Activated T-helper 17 cell treated with anti-CD3 and anti-CD28 coated beads, Interleukin-2, amount 50 U/mL, for 72 hours (primary cell): ENCODE measurements at regions not wholly inside any gene's neighbourhood (a gene's known extent, or its start where the extent isn't known, plus 50 kb on each side); places are given as distances from the start of the nearest gene placed in this dataset.

Experiments used
- ATAC-seq: fragments of 150-1000 bp; cut with Tn5 transposase; replicated peaks from 2 replicates; pipeline ENCODE4 v1.10.0; 2021; ENCODE audit warnings: mild to moderate bottlenecking, moderate library complexity
- H3K27ac Mint-ChIP-seq: one replicate; pipeline ENCODE4 v1.8.0; 2022; ENCODE audit warnings: mixed read lengths
- H3K27me3 Mint-ChIP-seq: one replicate; pipeline ENCODE4 v1.8.0; 2022; ENCODE audit warnings: mixed read lengths
- H3K36me3 Mint-ChIP-seq: one replicate; pipeline ENCODE4 v1.8.0; 2022; ENCODE audit warnings: low read depth, mild to moderate bottlenecking, mixed read lengths
- H3K4me1 Mint-ChIP-seq: one replicate; pipeline ENCODE4 v1.8.0; 2022; ENCODE audit warnings: mixed read lengths
- H3K4me3 Mint-ChIP-seq: one replicate; pipeline ENCODE4 v1.8.0; 2022; ENCODE audit warnings: mild to moderate bottlenecking, mixed read lengths
- H3K9me3 Mint-ChIP-seq: one replicate; pipeline ENCODE4 v1.8.0; 2022; ENCODE audit warnings: mixed read lengths

GRCh38 chr5:87053146-87053545 is 214.5 kb upstream of the RASA1 start:
- Mint-ChIP-seq H3K27me3 (no peaks in the 10 kb centered on the region), H3K9me3 (no peaks in the 10 kb centered on the region), H3K4me3 (no peak overlapping the region), H3K36me3 (no peaks in the 10 kb centered on the region), H3K4me1 (no peaks in the 10 kb centered on the region), H3K27ac (no peak overlapping the region)
- ATAC-seq, result no peak

DNA sequence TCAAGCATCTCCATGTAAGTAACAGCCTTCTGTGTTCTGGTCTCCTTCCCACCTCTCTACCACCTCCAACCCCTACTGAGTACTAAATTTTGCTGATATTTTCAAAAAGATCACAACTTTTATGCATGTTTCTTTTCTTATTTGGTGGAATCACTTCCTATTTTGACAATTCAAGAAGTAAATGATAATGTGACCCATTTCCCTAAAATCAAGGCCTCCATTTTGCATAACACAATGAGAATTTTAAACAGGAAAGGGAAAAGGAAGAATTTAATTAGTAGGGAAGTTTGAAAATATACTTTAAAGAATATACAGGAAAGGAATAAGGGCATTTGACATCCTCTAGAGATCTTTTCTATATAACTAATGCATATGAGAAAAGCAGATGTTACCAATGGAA is 212.9 kb upstream of the RASA1 start:
- ATAC-seq, result no peak
- Mint-ChIP-seq H3K4me1 (no peaks in the 10 kb centered on the region), H3K9me3 (no peaks in the 10 kb centered on the region), H3K27me3 (no peaks in the 10 kb centered on the region), H3K36me3 (no peaks in the 10 kb centered on the region), H3K4me3 (no peak overlapping the region), H3K27ac (no peak overlapping the region)

GRCh38 chr5:87061046-87061445 is 206.6 kb upstream of the RASA1 start:
- ATAC-seq, result no peak
- H3K36me3 Mint-ChIP-seq, result no peaks in the 10 kb centered on the region
- no peaks in the 10 kb centered on the region for H3K4me1 Mint-ChIP-seq
- no peak overlapping the region for H3K4me3 Mint-ChIP-seq
- H3K9me3 Mint-ChIP-seq, result peaks cover 13% of the 10 kb centered on the region
- no peaks in the 10 kb centered on the region for H3K27me3 Mint-ChIP-seq
- H3K27ac Mint-ChIP-seq, result no peak overlapping the region

DNA sequence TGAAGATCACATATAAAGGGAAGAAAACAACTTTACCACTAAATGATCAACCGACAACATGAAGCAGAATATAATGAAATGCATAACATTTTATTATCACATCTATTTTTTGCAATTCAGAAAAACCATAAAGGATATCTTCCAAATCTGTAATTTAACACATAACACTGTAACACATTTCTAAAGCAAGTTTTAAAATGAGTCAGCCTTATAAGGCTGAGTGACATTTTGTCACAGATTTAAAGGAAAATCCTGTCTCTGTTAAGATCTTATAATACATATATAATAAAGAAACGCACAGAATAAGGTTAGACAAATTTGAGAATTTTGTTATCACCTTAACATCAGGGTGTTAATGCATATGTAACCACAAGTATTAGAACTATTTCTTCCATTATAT is 198.4 kb upstream of the RASA1 start:
- no peak overlapping the region for H3K4me3 Mint-ChIP-seq
- ATAC-seq, result no peak
- peak overlapping the region; percentile 8 for H3K27ac Mint-ChIP-seq
- peaks cover 3% of the 10 kb centered on the region for H3K4me1 Mint-ChIP-seq
- H3K9me3 Mint-ChIP-seq, result no peaks in the 10 kb centered on the region
- no peaks in the 10 kb centered on the region for H3K27me3 Mint-ChIP-seq
- no peaks in the 10 kb centered on the region for H3K36me3 Mint-ChIP-seq

GRCh38 chr5:87069974-87070608 is 197.6 kb upstream of the RASA1 start:
- no peak for ATAC-seq
- Mint-ChIP-seq H3K4me3 (no peak overlapping the region), H3K36me3 (no peaks in the 10 kb centered on the region), H3K9me3 (no peaks in the 10 kb centered on the region), H3K27ac (peak overlapping the region; percentile 8), H3K4me1 (peaks cover 11% of the 10 kb centered on the region), H3K27me3 (no peaks in the 10 kb centered on the region)

- Mint-ChIP-seq H3K27me3 (no peaks in the 10 kb centered on the region), H3K27ac (no peak overlapping the region)
- no peak for ATAC-seq
Measured at GRCh38 chr5:87074072-87074471, 193.6 kb upstream of the RASA1 start.

DNA sequence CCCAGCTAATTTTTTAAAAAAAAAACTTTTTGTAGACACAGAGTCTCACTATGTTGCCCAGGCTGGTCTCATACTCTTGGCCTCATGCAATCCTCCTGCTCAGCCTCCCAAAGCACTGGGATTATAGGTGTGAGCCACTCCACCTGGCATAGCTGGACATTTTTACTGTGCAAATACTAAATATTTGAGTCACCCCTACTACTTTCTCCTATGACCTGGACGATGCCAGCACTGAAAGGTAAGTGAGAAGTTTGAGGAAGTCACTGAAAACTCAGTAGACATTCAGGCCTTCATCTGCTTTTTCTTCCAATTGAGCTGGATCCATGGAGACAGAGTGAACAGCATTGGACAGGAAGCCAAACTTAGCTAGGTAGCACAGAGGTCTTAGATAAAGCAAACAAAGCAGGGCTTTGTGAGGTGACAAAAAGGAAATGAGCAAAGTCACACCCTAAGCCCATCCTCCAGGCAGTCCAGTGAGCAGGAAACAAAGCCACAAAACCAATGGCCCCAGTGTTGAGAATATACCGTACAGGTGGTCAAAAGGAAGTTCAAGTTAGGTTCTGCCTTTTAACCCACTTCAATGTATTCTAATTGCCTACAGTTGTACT is 192.6 kb upstream of the RASA1 start:
- Mint-ChIP-seq H3K4me3 (peak overlapping the region; percentile 52), H3K27me3 (no peaks in the 10 kb centered on the region), H3K4me1 (peaks cover 23% of the 10 kb centered on the region), H3K36me3 (no peaks in the 10 kb centered on the region), H3K27ac (peak overlapping the region; percentile 85), H3K9me3 (no peaks in the 10 kb centered on the region)
- peak; percentile 82 for ATAC-seq

More at GRCh38 chr5:87074072-87074471, 193.6 kb upstream of the RASA1 start:
- Mint-ChIP-seq H3K36me3 (no peaks in the 10 kb centered on the region), H3K4me3 (no peak overlapping the region), H3K9me3 (no peaks in the 10 kb centered on the region), H3K4me1 (peaks cover 19% of the 10 kb centered on the region)

GRCh38 chr5:87076411-87076810 is 191.3 kb upstream of the RASA1 start:
- no peak overlapping the region for H3K27ac Mint-ChIP-seq
- no peaks in the 10 kb centered on the region for H3K36me3 Mint-ChIP-seq
- peaks cover 26% of the 10 kb centered on the region for H3K4me1 Mint-ChIP-seq
- H3K27me3 Mint-ChIP-seq, result no peaks in the 10 kb centered on the region
- no peak overlapping the region for H3K4me3 Mint-ChIP-seq
- no peaks in the 10 kb centered on the region for H3K9me3 Mint-ChIP-seq
- ATAC-seq, result no peak

DNA sequence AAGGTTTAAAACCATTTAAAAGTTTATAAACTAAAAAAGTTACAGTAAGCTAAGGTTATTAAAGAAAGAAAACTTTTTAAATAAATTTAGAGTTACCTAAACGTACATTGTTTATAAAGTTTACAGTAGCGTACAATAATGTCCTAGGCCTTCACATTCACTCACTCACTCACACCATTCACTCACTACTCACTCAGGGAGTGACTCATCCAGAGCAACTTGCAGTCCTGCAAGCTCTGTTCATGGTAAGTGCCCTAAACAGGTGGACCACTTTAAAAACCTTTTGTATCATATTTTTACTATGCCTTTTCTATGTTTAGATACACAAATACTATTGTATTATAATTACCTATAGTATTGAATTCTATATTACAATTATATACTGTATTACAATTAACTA is 190.8 kb upstream of the RASA1 start:
- Mint-ChIP-seq H3K4me1 (peaks cover 32% of the 10 kb centered on the region), H3K27me3 (no peaks in the 10 kb centered on the region), H3K36me3 (no peaks in the 10 kb centered on the region), H3K27ac (no peak overlapping the region), H3K4me3 (no peak overlapping the region), H3K9me3 (no peaks in the 10 kb centered on the region)
- peak; percentile 64 for ATAC-seq

DNA sequence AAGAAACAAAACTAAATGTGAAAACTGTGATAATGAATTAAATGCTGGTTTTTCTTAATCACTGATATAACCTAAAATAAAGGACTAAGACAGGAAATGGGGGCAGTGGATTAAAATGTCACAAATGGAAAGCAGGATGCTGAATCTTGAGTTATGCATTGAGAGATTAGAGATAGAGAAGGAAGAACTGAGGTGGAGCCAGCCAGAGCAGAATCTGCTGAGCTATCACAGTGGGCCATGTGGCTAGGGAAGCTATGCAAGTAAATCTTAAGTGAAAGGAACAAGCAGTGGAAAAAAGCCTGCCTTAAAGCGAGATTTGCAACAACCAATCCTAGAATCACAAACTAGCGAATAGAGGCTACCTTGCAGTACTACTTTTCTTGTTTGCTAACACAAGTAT is 188.5 kb upstream of the RASA1 start:
- peaks cover 35% of the 10 kb centered on the region for H3K4me1 Mint-ChIP-seq
- peak overlapping the region; percentile 12 for H3K27ac Mint-ChIP-seq
- no peaks in the 10 kb centered on the region for H3K27me3 Mint-ChIP-seq
- no peaks in the 10 kb centered on the region for H3K9me3 Mint-ChIP-seq
- no peak for ATAC-seq
- H3K4me3 Mint-ChIP-seq, result no peak overlapping the region
- no peaks in the 10 kb centered on the region for H3K36me3 Mint-ChIP-seq

- H3K36me3 Mint-ChIP-seq, result no peaks in the 10 kb centered on the region
- peak overlapping the region; percentile 63 for H3K4me3 Mint-ChIP-seq
- peak overlapping the region; percentile 79 for H3K27ac Mint-ChIP-seq
- H3K4me1 Mint-ChIP-seq, result peaks cover 24% of the 10 kb centered on the region
- H3K9me3 Mint-ChIP-seq, result peaks cover 5% of the 10 kb centered on the region
- H3K27me3 Mint-ChIP-seq, result no peaks in the 10 kb centered on the region
- no peak for ATAC-seq
Measured at GRCh38 chr5:87081016-87081415, 186.7 kb upstream of the RASA1 start.

GRCh38 chr5:87081511-87082372 is 185.9 kb upstream of the RASA1 start:
- H3K9me3 Mint-ChIP-seq, result peaks cover 5% of the 10 kb centered on the region

GRCh38 chr5:87094347-87094746 is 173.3 kb upstream of the RASA1 start:
- Mint-ChIP-seq H3K27me3 (no peaks in the 10 kb centered on the region), H3K4me1 (peaks cover 4% of the 10 kb centered on the region), H3K4me3 (no peak overlapping the region), H3K27ac (no peak overlapping the region), H3K36me3 (no peaks in the 10 kb centered on the region), H3K9me3 (peaks cover 4% of the 10 kb centered on the region)
- no peak for ATAC-seq

More at GRCh38 chr5:87081511-87082372, 185.9 kb upstream of the RASA1 start:
- ATAC-seq, result peak; percentile 82
- Mint-ChIP-seq H3K4me1 (peaks cover 24% of the 10 kb centered on the region), H3K27ac (peak overlapping the region; percentile 79), H3K4me3 (peak overlapping the region; percentile 63), H3K36me3 (no peaks in the 10 kb centered on the region), H3K27me3 (no peaks in the 10 kb centered on the region)

GRCh38 chr5:87094833-87095232 is 172.8 kb upstream of the RASA1 start:
- no peak overlapping the region for H3K4me3 Mint-ChIP-seq
- no peak for ATAC-seq
- H3K27ac Mint-ChIP-seq, result no peak overlapping the region
- H3K36me3 Mint-ChIP-seq, result no peaks in the 10 kb centered on the region
- peaks cover 4% of the 10 kb centered on the region for H3K4me1 Mint-ChIP-seq
- H3K27me3 Mint-ChIP-seq, result no peaks in the 10 kb centered on the region
- peaks cover 4% of the 10 kb centered on the region for H3K9me3 Mint-ChIP-seq

DNA sequence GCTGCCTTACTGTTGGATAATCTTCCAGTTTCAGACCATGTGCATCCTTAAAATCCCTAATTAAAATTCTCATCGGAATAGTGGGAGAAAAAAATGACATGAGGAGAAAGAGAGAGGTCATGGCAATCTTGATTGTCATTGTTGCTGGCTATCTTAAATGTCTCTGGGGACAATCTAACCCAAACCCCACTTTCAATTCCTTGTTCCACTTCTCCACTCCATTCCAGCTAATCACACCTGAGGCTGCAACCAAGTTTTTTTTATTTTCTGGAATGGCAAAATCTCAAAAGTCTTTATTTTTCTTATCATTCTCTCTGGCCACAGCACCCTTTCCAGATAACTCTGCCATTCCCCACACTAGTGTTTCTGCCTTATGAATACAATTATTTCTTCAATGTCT is 171.9 kb upstream of the RASA1 start:
- no peaks in the 10 kb centered on the region for H3K36me3 Mint-ChIP-seq
- H3K9me3 Mint-ChIP-seq, result no peaks in the 10 kb centered on the region
- H3K4me3 Mint-ChIP-seq, result no peak overlapping the region
- no peak overlapping the region for H3K27ac Mint-ChIP-seq
- H3K27me3 Mint-ChIP-seq, result no peaks in the 10 kb centered on the region
- ATAC-seq, result no peak
- peaks cover 4% of the 10 kb centered on the region for H3K4me1 Mint-ChIP-seq
